ENCODE measurements at regions not wholly inside any gene's neighbourhood (a gene's known extent, or its start where the extent isn't known, plus 50 kb on each side); places are given as distances from the start of the nearest gene placed in this dataset.
"Not testable (repeated sequence)": the region's sequence is repeated elsewhere in the genome, so short reads cannot be mapped to it uniquely, and the experiment has no call there.

GRCh38 chr9:62803099-62803498, 1613.3 kb downstream of the SPATA31A7 start:
- TF ChIP-seq GABPA (IDR thresholded peaks at IDR 0.05; ENCODE audit: low read depth); CTCF (IDR thresholded peaks at IDR 0.05; ENCODE audit: insufficient read depth, low read length); POLR2AphosphoS5 (IDR thresholded peaks at IDR 0.05; ENCODE audit: low read depth); REST (IDR thresholded peaks at IDR 0.05; ENCODE audit: insufficient replicate concordance, low read depth); SPI1 (IDR thresholded peaks at IDR 0.05; ENCODE audit: borderline replicate concordance, low read depth): not testable (repeated sequence)

All from HL-60 (cell line).